GM12801 (cell line): ENCODE measurements at regions not wholly inside any gene's neighbourhood (a gene's known extent, or its start where the extent isn't known, plus 50 kb on each side); places are given as distances from the start of the nearest gene placed in this dataset.

Source experiments
- CTCF ChIP-seq: IDR thresholded peaks from one replicate; pipeline ENCODE4 v1.5.1; 2011; ENCODE audit warnings: control low read depth; ENCODE audit not compliant: insufficient read length; ENCODE audit errors: extremely low read depth

GRCh38 chr10:108775911-108776475 is 1147.3 kb downstream of the XPNPEP1 start:
- no peak for TF ChIP-seq CTCF

GRCh38 chr10:108771106-108771505 is 1152.2 kb downstream of the XPNPEP1 start:
- no peak for TF ChIP-seq CTCF

GRCh38 chr10:108765794-108766193 is 1157.5 kb downstream of the XPNPEP1 start:
- TF ChIP-seq CTCF = no peak

- TF ChIP-seq CTCF = no peak
Observed at GRCh38 chr10:108757946-108758345, 1165.4 kb downstream of the XPNPEP1 start.

- TF ChIP-seq CTCF = no peak
Observed at GRCh38 chr10:108755646-108756045, 1167.7 kb downstream of the XPNPEP1 start.

- TF ChIP-seq CTCF = no peak
Observed at GRCh38 chr10:108753326-108753725, 1170.0 kb downstream of the XPNPEP1 start.

- no peak for TF ChIP-seq CTCF
Observed at GRCh38 chr10:108749042-108749441, 1174.3 kb downstream of the XPNPEP1 start.
